Erythroblast (primary cell): ENCODE measurements at regions not wholly inside any gene's neighbourhood (a gene's known extent, or its start where the extent isn't known, plus 50 kb on each side); places are given as distances from the start of the nearest gene placed in this dataset.

Experiments used
- GATA1 ChIP-seq: IDR thresholded peaks from 2 replicates; pipeline ENCODE4 v1.6.1; 2011; ENCODE audit warnings: low read depth, mild to moderate bottlenecking, control low read depth, low read length, moderate library complexity
- POLR2A ChIP-seq: IDR thresholded peaks from 2 replicates; pipeline ENCODE4 v1.6.1; 2011; ENCODE audit warnings: mild to moderate bottlenecking, low read length

- TF ChIP-seq POLR2A (no peak), GATA1 (no peak)
Observed at GRCh38 chr5:136474466-136474865, 109.1 kb upstream of the TRPC7 start.
